Esophagus squamous epithelium (tissue), 5 donors: ENCODE measurements at regions not wholly inside any gene's neighbourhood (a gene's known extent, or its start where the extent isn't known, plus 50 kb on each side); places are given as distances from the start of the nearest gene placed in this dataset.

Experiments
- DNase-seq: peaks from one replicate; lab custom pipeline; 2025; lab: John Stamatoyannopoulos, UW
- H3K27ac ChIP-seq, 4 donors: fragments of 200-600 bp; sonication (generic); one replicate each; pipeline ENCODE4 v1.5.1; 2016 to 2019; ENCODE audit warnings: mild to moderate bottlenecking in 1 of 4
- H3K27me3 ChIP-seq, 4 donors: fragments of 200-600 bp; sonication (generic); 1 replicate in 3 of 4; 2 replicates in 1 of 4; pipeline versions ENCODE4 v1.5.1 to v1.6.0; 2017 to 2021; ENCODE audit warnings: antibody characterized with exemption in 1 of 4
- H3K36me3 ChIP-seq, 3 donors: fragments of 200-600 bp; sonication (generic); one replicate each; pipeline ENCODE4 v1.5.1; 2016 to 2019
- H3K4me1 ChIP-seq, 3 donors: fragments of 200-600 bp; sonication (generic); one replicate each; pipeline ENCODE4 v1.5.1; 2017 to 2019
- H3K4me3 ChIP-seq, 4 donors: fragments of 200-600 bp; sonication (generic); 1 replicate in 3 of 4; 2 replicates in 1 of 4; pipeline ENCODE4 v1.5.1; 2016 to 2019; ENCODE audit warnings: mild to moderate bottlenecking in 2 of 4, moderate library complexity in 1 of 4
- H3K9me3 ChIP-seq, 3 donors: fragments of 200-600 bp; sonication (generic); one replicate each; pipeline ENCODE4 v1.5.1; 2016 to 2019
- POLR2A ChIP-seq, 4 donors: fragments of 450-650 bp; IDR thresholded peaks; one replicate each; pipeline ENCODE4 v1.6.1; 2017; ENCODE audit warnings: antibody characterized with exemption in 4 of 4, mild to moderate bottlenecking in 4 of 4, moderate library complexity in 3 of 4
- WGBS, 2 donors: methylation state at CpG; one replicate each; pipeline ENCODE4 v1.1.5; 2018; 5-methylcytosine and 5-hydroxymethylcytosine counted together
- intact Hi-C: fragments of 100-400 bp; cut with DNase I; formaldehyde crosslinking; loops from one replicate; pipeline ENCODE4 v1.15.0; 2022
- TF ChIP-seq, protein P1 (sequence below), 6 experiments: fragments of 450-650 bp in 4 of 6; fragments of 200-600 bp in 2 of 6; sonication (generic) in 2 of 6; IDR thresholded peaks; one replicate each; pipeline ENCODE4 v1.5.1; 2016 to 2019; ENCODE audit warnings: antibody characterized with exemption in 6 of 6, mild to moderate bottlenecking in 4 of 6, moderate library complexity in 4 of 6
- donor health status: DM: yes; HTN: yes; CAD: no.

DNA sequence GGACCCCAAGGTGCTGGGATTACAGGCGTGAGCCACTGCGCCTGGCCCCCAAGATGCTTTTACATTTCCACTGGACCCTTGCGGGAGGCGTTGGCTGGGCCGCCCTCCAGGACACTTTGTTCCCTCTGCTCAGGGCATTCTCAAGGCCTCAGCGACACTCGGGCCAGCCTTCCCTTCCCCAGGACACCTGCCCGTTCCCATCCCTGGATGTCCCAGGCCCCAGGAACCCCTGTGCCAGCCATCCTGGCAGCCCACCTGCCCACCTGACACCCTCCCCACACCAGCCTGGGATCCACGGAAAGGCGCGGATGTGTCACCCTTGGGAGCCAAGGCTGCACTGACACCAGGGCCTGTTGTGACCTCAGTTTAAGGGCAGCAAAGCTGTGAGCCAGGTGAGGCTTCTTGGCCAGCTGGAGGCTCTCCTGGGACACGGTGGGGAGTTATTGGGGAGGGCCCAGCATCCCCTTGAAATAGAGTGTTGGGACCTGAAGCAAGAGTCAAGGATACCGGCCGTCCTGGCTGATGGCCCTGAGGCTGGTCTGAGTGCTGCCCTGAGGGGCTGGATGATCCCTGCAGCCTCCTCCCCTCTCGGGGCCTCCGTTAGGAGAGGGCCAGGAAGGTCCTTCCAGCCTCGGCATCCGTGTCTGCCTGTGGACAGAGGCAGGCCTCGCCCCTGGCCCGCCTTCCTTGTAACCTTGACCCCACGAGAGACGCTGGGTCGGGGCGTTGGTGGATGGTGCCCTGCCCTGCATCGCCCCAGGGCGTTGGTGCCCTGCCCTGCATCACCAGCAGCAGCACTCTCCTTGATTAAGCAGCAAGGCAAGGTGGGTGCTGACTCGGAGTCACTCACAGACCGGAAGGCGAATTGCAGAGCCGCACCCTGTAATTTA lies 84.2 kb upstream of the BHLHE23 start:
- no peak for DNase-seq
- TF ChIP-seq, protein P1, sequence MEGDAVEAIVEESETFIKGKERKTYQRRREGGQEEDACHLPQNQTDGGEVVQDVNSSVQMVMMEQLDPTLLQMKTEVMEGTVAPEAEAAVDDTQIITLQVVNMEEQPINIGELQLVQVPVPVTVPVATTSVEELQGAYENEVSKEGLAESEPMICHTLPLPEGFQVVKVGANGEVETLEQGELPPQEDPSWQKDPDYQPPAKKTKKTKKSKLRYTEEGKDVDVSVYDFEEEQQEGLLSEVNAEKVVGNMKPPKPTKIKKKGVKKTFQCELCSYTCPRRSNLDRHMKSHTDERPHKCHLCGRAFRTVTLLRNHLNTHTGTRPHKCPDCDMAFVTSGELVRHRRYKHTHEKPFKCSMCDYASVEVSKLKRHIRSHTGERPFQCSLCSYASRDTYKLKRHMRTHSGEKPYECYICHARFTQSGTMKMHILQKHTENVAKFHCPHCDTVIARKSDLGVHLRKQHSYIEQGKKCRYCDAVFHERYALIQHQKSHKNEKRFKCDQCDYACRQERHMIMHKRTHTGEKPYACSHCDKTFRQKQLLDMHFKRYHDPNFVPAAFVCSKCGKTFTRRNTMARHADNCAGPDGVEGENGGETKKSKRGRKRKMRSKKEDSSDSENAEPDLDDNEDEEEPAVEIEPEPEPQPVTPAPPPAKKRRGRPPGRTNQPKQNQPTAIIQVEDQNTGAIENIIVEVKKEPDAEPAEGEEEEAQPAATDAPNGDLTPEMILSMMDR (IDR thresholded peaks at IDR 0.05) = no peak
- no peak for TF ChIP-seq POLR2A (IDR thresholded peaks at IDR 0.05)
- 45 to 55% methylated on average over 6 to 10 of the region's 30 CpGs for WGBS, 2 donors
- no peak overlapping the region for H3K4me3 ChIP-seq
- no peak overlapping the region for H3K27ac ChIP-seq
- peaks cover 0 to 91% (median 0%) of the 10 kb centered on the region in 4 donors for H3K27me3 ChIP-seq
- intact Hi-C loops = no loop called here
- H3K36me3 ChIP-seq = no peaks in the 10 kb centered on the region
- no peaks in the 10 kb centered on the region for H3K4me1 ChIP-seq
- no peaks in the 10 kb centered on the region for H3K9me3 ChIP-seq

DNA sequence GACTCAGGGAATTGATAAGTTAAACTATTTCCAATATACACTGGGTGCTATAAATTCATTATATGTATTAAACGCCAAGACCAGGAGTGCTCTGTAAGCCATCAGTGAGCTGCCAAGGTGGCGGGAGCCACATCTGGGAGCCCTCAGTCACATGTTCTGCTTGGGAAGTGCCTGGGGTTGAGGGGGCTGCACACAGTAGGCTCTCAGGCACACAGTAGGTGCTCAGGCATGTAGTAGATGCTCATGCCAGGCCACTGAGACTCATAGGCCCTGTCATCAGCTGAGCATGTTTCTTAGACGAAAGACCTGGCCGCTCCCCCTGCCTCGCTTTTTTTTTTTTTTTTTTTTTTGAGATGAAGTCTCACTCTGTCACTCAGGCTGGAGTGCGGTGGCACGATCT lies 83.3 kb upstream of the BHLHE23 start:
- Histone ChIP-seq H3K9me3 (no peaks in the 10 kb centered on the region), H3K36me3 (no peaks in the 10 kb centered on the region), H3K4me3 (no peak overlapping the region), H3K27ac (no peak overlapping the region), H3K4me1 (no peaks in the 10 kb centered on the region), H3K27me3 (peaks cover 0 to 91% (median 0%) of the 10 kb centered on the region in 4 donors)
- TF ChIP-seq, protein P1 (IDR thresholded peaks at IDR 0.05) = no peak
- no peak for TF ChIP-seq POLR2A (IDR thresholded peaks at IDR 0.05)
- intact Hi-C loops = no loop called here
- no peak for DNase-seq
- 62 to 70% methylated on average over 2 to 7 of the region's 7 CpGs for WGBS, 2 donors

DNA sequence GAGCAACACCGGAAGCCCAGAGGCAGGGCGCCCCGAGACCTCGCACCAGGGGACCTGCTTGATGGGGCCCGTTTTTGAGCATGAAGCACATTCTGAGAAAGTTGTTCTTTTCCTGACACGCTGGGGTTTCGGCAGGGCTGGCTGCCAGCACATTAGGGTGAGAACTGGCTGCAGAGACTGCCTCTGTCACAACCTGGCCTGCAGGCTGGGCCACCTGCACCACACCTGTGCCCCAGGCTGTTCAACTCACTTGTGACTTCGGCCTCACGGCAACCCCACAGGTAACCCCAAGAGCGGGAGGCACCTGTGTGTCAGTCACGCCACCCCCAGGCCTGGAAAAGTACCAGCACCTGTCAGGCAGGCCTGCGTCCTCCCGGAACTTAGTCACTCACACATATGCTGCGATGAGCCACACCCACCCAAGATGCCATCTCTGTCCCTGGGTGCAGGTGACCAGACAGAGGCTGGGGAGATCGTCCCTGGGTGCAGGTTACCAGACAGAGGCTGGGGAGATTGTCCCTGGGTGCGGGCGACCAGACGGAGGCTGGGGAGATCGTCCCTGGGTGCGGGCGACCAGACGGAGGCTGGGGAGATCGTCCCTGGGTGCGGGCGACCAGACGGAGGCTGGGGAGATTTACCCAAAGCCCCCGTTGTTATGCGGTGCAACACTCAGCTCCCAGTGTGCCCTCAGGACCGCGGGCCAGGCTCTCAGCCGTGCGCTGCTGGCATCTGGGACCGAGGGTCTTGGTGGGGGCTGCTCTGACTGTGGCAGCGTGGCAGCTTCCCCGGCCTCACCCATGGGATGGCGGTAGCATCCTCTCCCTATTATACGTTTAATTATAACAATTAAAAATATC lies 82.5 kb upstream of the BHLHE23 start:
- H3K27ac ChIP-seq = no peak overlapping the region
- 77% methylated on average over 3 to 18 of the region's 37 CpGs for WGBS, 2 donors
- TF ChIP-seq, protein P1 (IDR thresholded peaks at IDR 0.05) = no peak
- TF ChIP-seq POLR2A (IDR thresholded peaks at IDR 0.05) = no peak
- intact Hi-C loops = no loop called here
- no peaks in the 10 kb centered on the region for H3K4me1 ChIP-seq
- DNase-seq = no peak
- H3K36me3 ChIP-seq = no peaks in the 10 kb centered on the region
- H3K27me3 ChIP-seq = peaks cover 0 to 91% (median 0%) of the 10 kb centered on the region in 4 donors
- H3K9me3 ChIP-seq = no peaks in the 10 kb centered on the region
- H3K4me3 ChIP-seq = no peak overlapping the region

DNA sequence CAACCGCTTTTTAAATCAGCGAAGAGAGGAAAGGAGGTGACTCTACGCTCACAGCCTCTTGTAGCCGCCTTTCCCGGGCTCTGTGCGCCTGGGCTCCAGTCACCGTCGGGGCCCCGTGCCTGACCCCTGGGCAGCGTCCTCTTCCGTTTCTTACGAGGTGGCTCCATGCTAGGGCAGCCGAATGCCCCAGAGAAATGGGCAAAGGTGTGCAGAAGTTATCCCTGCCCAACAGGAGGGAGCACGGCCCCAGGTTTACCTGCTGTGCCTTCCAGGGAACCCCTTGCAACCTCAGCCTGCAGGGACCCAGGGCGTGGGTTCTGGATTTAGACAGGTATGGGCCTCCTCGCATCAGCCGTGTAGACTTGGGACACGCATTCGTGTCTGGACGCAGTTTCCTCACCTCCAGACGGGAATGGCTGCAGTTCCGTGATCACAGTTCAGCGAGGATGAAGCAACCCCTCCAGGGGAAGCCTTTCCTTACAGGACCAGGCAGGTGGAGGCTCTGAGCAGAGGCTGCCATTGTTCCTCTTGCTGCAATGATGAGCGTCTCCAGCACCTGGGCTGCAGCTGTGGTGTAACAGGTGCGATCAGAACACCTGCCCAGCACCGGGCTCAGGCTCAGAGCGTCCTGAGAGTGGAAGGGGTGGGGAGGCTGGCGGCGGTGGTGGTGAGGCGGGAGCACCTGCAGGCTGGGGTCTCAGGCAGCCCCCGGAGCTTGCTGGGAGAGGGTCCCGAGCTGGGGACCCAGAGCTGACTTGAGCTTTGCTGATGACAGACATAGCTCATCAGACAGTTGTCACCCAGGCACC lies 81.3 kb upstream of the BHLHE23 start:
- intact Hi-C loops = no loop called here
- WGBS, 2 donors = 79 to 83% methylated on average over 7 to 14 of the region's 32 CpGs
- H3K9me3 ChIP-seq = no peaks in the 10 kb centered on the region
- H3K4me3 ChIP-seq = no peak overlapping the region
- TF ChIP-seq, protein P1 (IDR thresholded peaks at IDR 0.05) = no peak
- TF ChIP-seq POLR2A (IDR thresholded peaks at IDR 0.05) = no peak
- H3K4me1 ChIP-seq = no peaks in the 10 kb centered on the region
- DNase-seq = no peak
- peaks cover 0 to 100% (median 0%) of the 10 kb centered on the region in 4 donors for H3K27me3 ChIP-seq
- H3K27ac ChIP-seq = no peak overlapping the region
- H3K36me3 ChIP-seq = no peaks in the 10 kb centered on the region
